Liver (tissue), 8 donors: ENCODE measurements at regions not wholly inside any gene's neighbourhood (a gene's known extent, or its start where the extent isn't known, plus 50 kb on each side); places are given as distances from the start of the nearest gene placed in this dataset.

Source experiments
- DNase-seq: peaks from one replicate; pipeline ENCODE4 v3.0.0-alpha.2; 2017; ENCODE audit warnings: low spot score
- H3K27ac ChIP-seq, 2 donors: one replicate each; pipeline ENCODE4 v1.7.0; 2013; ENCODE audit warnings: inconsistent platforms in 2 of 2, low read length in 2 of 2, control low read depth in 1 of 2, low read depth in 1 of 2, mild to moderate bottlenecking in 1 of 2
- H3K27me3 ChIP-seq, 4 donors: one replicate each; pipeline versions ENCODE4 v1.6.1 to v1.7.0; 2013; ENCODE audit warnings: low read length in 3 of 4, inconsistent platforms in 1 of 4, mild to moderate bottlenecking in 1 of 4, moderate library complexity in 1 of 4; ENCODE audit not compliant: control insufficient read depth in 4 of 4, insufficient read depth in 4 of 4
- H3K36me3 ChIP-seq, 4 donors: one replicate each; pipeline versions ENCODE4 v1.6.1 to v1.7.0; 2013; ENCODE audit warnings: low read length in 3 of 4, mild to moderate bottlenecking in 3 of 4, low read depth in 1 of 4, moderate library complexity in 1 of 4; ENCODE audit not compliant: control insufficient read depth in 4 of 4, insufficient read depth in 3 of 4
- H3K4me1 ChIP-seq, 4 donors: one replicate each; pipeline versions ENCODE4 v1.6.1 to v1.7.0; 2013; ENCODE audit warnings: low read length in 3 of 4, mild to moderate bottlenecking in 3 of 4, moderate library complexity in 1 of 4; ENCODE audit not compliant: control insufficient read depth in 4 of 4, insufficient read depth in 4 of 4
- H3K4me3 ChIP-seq, 3 donors: one replicate each; pipeline versions ENCODE4 v1.6.1 to v1.7.0; 2013; ENCODE audit warnings: low read length in 3 of 3, control low read depth in 1 of 3, low read depth in 1 of 3, mild to moderate bottlenecking in 1 of 3
- H3K9ac ChIP-seq, 2 donors: one replicate each; pipeline ENCODE4 v1.7.0; 2013; ENCODE audit warnings: low read length in 2 of 2, mild to moderate bottlenecking in 2 of 2, moderate library complexity in 2 of 2, control low read depth in 1 of 2, low read depth in 1 of 2
- H3K9me3 ChIP-seq, 4 donors: one replicate each; pipeline versions ENCODE4 v1.6.1 to v1.7.0; 2013; ENCODE audit warnings: low read length in 3 of 4; ENCODE audit not compliant: control insufficient read depth in 4 of 4
- EGR1 ChIP-seq, 2 donors: IDR thresholded peaks; 2 replicates each; pipeline ENCODE4 v1.6.1; 2016 to 2018; ENCODE audit warnings: antibody characterized with exemption in 2 of 2, low read depth in 2 of 2
- FOXA1 ChIP-seq: IDR thresholded peaks from 2 replicates; pipeline ENCODE4 v1.6.1; 2016; ENCODE audit warnings: antibody characterized with exemption
- FOXA2 ChIP-seq: IDR thresholded peaks from 2 replicates; pipeline ENCODE4 v1.6.1; 2016; ENCODE audit warnings: antibody characterized with exemption
- GABPA ChIP-seq, 2 donors: IDR thresholded peaks in 1 of 2; conservative IDR thresholded peaks in 1 of 2; 2 replicates each; pipeline ENCODE4 v1.6.1; 2016; ENCODE audit warnings: antibody characterized with exemption in 2 of 2, mild to moderate bottlenecking in 1 of 2, moderate library complexity in 1 of 2
- HNF4A ChIP-seq, 2 donors: conservative IDR thresholded peaks; 2 replicates each; pipeline ENCODE4 v1.6.1; 2016; ENCODE audit warnings: antibody characterized with exemption in 2 of 2, mild to moderate bottlenecking in 2 of 2
- HNF4G ChIP-seq: IDR thresholded peaks from 2 replicates; pipeline ENCODE4 v1.6.1; 2016; ENCODE audit warnings: antibody characterized with exemption
- JUND ChIP-seq, 2 donors: IDR thresholded peaks; 2 replicates each; pipeline ENCODE4 v1.6.1; 2016; ENCODE audit warnings: antibody characterized with exemption in 2 of 2
- NR2F2 ChIP-seq: IDR thresholded peaks from 2 replicates; pipeline ENCODE4 v1.6.1; 2016; ENCODE audit warnings: antibody characterized with exemption
- RAD21 ChIP-seq, 2 donors: IDR thresholded peaks; 2 replicates each; pipeline ENCODE4 v1.6.1; 2016; ENCODE audit warnings: antibody characterized with exemption in 2 of 2, mild to moderate bottlenecking in 2 of 2
- RXRA ChIP-seq, 2 donors: IDR thresholded peaks; 2 replicates each; pipeline ENCODE4 v1.6.1; 2017 to 2018; ENCODE audit warnings: antibody characterized with exemption in 2 of 2, mild to moderate bottlenecking in 1 of 2
- SP1 ChIP-seq: IDR thresholded peaks from 2 replicates; pipeline ENCODE4 v1.6.1; 2018; ENCODE audit warnings: antibody characterized with exemption, mild to moderate bottlenecking
- TAF1 ChIP-seq: conservative IDR thresholded peaks from 2 replicates; pipeline ENCODE4 v1.6.1; 2016; ENCODE audit warnings: antibody characterized with exemption, mild to moderate bottlenecking
- YY1 ChIP-seq: IDR thresholded peaks from 2 replicates; pipeline ENCODE4 v1.6.1; 2016; ENCODE audit warnings: antibody characterized with exemption, mild to moderate bottlenecking
- WGBS: extraction: QIAGEN DNeasy Blood & Tissue Kit; methylation state at CpG from one replicate; pipeline ENCODE4 v1.1.7; 2013; 5-methylcytosine and 5-hydroxymethylcytosine counted together
- TF ChIP-seq, protein P1 (sequence below): IDR thresholded peaks from 2 replicates; pipeline ENCODE4 v1.6.1; 2016; ENCODE audit warnings: antibody characterized with exemption
- TF ChIP-seq, protein P2 (sequence below): IDR thresholded peaks from 2 replicates; pipeline ENCODE4 v1.6.1; 2016; ENCODE audit warnings: antibody characterized with exemption, mild to moderate bottlenecking
- TF ChIP-seq, protein P3 (sequence below): fragments of 150-350 bp; IDR thresholded peaks from 2 replicates; pipeline ENCODE4 v1.5.1; 2017; ENCODE audit warnings: improper control_type of control experiment, low read depth, low read length; ENCODE audit not compliant: missing input control
- TF ChIP-seq, protein P4 (sequence below): IDR thresholded peaks from 2 replicates; pipeline ENCODE4 v1.6.1; 2016; ENCODE audit warnings: antibody characterized with exemption
- TF ChIP-seq, protein P5 (sequence below): IDR thresholded peaks from 2 replicates; pipeline ENCODE4 v1.6.1; 2016; ENCODE audit warnings: antibody characterized with exemption
- donor health status: healthy.
- donor health status: healthy.
- donor health status: healthy.
- donor health status: healthy.
- donor health status: healthy.

DNA sequence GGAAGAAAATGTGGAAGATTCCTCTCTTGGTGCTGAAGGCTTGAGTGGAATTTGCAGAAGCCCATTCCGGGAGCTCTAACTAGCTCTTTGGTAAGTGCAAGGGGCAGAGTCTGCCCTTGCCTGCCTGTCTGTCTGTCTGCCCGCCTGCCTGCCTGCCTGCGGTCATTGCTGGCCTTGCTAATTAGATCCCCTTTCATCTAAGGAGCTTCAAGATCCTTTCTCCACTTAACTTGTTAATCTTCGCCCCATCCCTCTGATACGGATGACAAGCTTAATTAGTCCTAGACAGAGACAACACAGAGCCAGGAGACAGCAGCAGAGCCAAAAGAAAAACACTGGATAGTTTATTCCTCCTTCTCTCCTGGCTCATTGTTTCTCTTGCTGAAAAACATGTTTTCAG lies 80.2 kb upstream of the GADD45A start:
- no peak overlapping the region for H3K4me3 ChIP-seq
- no peak for TF ChIP-seq HNF4A (conservative IDR thresholded peaks at IDR 0.05)
- no peak for TF ChIP-seq RAD21 (IDR thresholded peaks at IDR 0.05)
- no peak for TF ChIP-seq GABPA (IDR thresholded peaks at IDR 0.05 in 1 of 2, conservative IDR thresholded peaks at IDR 0.05 in 1 of 2)
- TF ChIP-seq, protein P1, sequence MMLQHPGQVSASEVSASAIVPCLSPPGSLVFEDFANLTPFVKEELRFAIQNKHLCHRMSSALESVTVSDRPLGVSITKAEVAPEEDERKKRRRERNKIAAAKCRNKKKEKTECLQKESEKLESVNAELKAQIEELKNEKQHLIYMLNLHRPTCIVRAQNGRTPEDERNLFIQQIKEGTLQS, result no peak
- no peak for TF ChIP-seq RXRA (IDR thresholded peaks at IDR 0.05)
- TF ChIP-seq, protein P2, sequence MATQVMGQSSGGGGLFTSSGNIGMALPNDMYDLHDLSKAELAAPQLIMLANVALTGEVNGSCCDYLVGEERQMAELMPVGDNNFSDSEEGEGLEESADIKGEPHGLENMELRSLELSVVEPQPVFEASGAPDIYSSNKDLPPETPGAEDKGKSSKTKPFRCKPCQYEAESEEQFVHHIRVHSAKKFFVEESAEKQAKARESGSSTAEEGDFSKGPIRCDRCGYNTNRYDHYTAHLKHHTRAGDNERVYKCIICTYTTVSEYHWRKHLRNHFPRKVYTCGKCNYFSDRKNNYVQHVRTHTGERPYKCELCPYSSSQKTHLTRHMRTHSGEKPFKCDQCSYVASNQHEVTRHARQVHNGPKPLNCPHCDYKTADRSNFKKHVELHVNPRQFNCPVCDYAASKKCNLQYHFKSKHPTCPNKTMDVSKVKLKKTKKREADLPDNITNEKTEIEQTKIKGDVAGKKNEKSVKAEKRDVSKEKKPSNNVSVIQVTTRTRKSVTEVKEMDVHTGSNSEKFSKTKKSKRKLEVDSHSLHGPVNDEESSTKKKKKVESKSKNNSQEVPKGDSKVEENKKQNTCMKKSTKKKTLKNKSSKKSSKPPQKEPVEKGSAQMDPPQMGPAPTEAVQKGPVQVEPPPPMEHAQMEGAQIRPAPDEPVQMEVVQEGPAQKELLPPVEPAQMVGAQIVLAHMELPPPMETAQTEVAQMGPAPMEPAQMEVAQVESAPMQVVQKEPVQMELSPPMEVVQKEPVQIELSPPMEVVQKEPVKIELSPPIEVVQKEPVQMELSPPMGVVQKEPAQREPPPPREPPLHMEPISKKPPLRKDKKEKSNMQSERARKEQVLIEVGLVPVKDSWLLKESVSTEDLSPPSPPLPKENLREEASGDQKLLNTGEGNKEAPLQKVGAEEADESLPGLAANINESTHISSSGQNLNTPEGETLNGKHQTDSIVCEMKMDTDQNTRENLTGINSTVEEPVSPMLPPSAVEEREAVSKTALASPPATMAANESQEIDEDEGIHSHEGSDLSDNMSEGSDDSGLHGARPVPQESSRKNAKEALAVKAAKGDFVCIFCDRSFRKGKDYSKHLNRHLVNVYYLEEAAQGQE, result no peak
- TF ChIP-seq FOXA2, result no peak
- TF ChIP-seq FOXA1, result no peak
- no peak for TF ChIP-seq EGR1 (IDR thresholded peaks at IDR 0.05; ENCODE audit: low read depth in 2 of 2)
- TF ChIP-seq SP1, result no peak
- TF ChIP-seq JUND (IDR thresholded peaks at IDR 0.05), result no peak
- no peak for TF ChIP-seq YY1
- TF ChIP-seq, protein P3, sequence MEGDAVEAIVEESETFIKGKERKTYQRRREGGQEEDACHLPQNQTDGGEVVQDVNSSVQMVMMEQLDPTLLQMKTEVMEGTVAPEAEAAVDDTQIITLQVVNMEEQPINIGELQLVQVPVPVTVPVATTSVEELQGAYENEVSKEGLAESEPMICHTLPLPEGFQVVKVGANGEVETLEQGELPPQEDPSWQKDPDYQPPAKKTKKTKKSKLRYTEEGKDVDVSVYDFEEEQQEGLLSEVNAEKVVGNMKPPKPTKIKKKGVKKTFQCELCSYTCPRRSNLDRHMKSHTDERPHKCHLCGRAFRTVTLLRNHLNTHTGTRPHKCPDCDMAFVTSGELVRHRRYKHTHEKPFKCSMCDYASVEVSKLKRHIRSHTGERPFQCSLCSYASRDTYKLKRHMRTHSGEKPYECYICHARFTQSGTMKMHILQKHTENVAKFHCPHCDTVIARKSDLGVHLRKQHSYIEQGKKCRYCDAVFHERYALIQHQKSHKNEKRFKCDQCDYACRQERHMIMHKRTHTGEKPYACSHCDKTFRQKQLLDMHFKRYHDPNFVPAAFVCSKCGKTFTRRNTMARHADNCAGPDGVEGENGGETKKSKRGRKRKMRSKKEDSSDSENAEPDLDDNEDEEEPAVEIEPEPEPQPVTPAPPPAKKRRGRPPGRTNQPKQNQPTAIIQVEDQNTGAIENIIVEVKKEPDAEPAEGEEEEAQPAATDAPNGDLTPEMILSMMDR, result no peak
- no peak for TF ChIP-seq HNF4G
- no peak overlapping the region for H3K9ac ChIP-seq
- no peaks in the 10 kb centered on the region for H3K9me3 ChIP-seq
- no peaks in the 10 kb centered on the region for H3K27me3 ChIP-seq
- WGBS, result 92% methylated on average over 5 of the region's 5 CpGs
- no peak overlapping the region for H3K27ac ChIP-seq
- DNase-seq, result no peak
- no peaks in the 10 kb centered on the region for H3K4me1 ChIP-seq
- H3K36me3 ChIP-seq, result no peaks in the 10 kb centered on the region

DNA sequence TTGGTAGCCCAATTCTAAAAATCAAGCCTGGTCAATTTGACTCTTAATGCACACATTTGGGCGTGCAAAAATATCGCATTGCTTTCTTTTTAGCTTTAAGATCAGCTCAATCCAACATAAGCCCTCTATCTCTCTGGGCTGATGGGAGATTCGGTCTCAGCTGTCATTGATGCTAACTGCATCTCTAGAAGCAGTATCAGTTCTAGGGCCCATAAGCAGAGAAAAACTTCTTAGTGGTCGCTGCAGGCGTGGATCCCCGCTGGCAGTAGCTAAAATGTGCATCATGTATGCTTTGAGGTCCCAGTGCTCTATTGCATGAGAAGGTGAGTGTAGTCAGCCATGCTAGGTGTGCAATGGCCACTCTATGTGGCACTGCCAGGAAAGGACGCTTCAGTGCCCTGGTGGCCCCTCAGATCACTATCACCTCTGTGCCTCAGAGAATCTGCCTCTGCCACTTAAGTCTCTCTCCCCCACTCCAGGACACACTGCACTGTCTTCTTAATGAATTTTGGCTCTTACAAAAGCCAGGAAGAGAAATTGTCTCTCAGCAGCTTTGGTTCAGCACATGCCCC lies 79.7 kb upstream of the GADD45A start:
- Histone ChIP-seq H3K9me3 (no peaks in the 10 kb centered on the region), H3K4me1 (no peaks in the 10 kb centered on the region), H3K9ac (no peak overlapping the region), H3K36me3 (no peaks in the 10 kb centered on the region), H3K4me3 (no peak overlapping the region), H3K27me3 (no peaks in the 10 kb centered on the region), H3K27ac (no peak overlapping the region)
- no peak for DNase-seq
- 93% methylated on average over 7 of the region's 7 CpGs for WGBS
- no peak for TF ChIP-seq NR2F2
- TF ChIP-seq HNF4A (conservative IDR thresholded peaks at IDR 0.05), result no peak
- no peak for TF ChIP-seq TAF1
- no peak for TF ChIP-seq EGR1 (IDR thresholded peaks at IDR 0.05; ENCODE audit: low read depth in 2 of 2)
- no peak for TF ChIP-seq RAD21 (IDR thresholded peaks at IDR 0.05)
- TF ChIP-seq, protein P4, sequence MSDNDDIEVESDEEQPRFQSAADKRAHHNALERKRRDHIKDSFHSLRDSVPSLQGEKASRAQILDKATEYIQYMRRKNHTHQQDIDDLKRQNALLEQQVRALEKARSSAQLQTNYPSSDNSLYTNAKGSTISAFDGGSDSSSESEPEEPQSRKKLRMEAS, result no peak
- no peak for TF ChIP-seq FOXA2
- TF ChIP-seq, protein P2, result no peak
- no peak for TF ChIP-seq JUND (IDR thresholded peaks at IDR 0.05)
- TF ChIP-seq GABPA (IDR thresholded peaks at IDR 0.05 in 1 of 2, conservative IDR thresholded peaks at IDR 0.05 in 1 of 2), result no peak
- TF ChIP-seq YY1, result no peak
- no peak for TF ChIP-seq RXRA (IDR thresholded peaks at IDR 0.05)
- TF ChIP-seq FOXA1, result no peak
- TF ChIP-seq, protein P5, sequence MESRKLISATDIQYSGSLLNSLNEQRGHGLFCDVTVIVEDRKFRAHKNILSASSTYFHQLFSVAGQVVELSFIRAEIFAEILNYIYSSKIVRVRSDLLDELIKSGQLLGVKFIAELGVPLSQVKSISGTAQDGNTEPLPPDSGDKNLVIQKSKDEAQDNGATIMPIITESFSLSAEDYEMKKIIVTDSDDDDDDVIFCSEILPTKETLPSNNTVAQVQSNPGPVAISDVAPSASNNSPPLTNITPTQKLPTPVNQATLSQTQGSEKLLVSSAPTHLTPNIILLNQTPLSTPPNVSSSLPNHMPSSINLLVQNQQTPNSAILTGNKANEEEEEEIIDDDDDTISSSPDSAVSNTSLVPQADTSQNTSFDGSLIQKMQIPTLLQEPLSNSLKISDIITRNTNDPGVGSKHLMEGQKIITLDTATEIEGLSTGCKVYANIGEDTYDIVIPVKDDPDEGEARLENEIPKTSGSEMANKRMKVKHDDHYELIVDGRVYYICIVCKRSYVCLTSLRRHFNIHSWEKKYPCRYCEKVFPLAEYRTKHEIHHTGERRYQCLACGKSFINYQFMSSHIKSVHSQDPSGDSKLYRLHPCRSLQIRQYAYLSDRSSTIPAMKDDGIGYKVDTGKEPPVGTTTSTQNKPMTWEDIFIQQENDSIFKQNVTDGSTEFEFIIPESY, result no peak
